Ovary (tissue), 3 donors: ENCODE measurements at regions not wholly inside any gene's neighbourhood (a gene's known extent, or its start where the extent isn't known, plus 50 kb on each side); places are given as distances from the start of the nearest gene placed in this dataset.

ENCODE experiments used
- EP300 ChIP-seq: sonication (generic); formaldehyde crosslinking; IDR thresholded peaks from one replicate; pipeline ENCODE4 v1.6.1; 2017; ENCODE audit warnings: antibody characterized with exemption
- POLR2A ChIP-seq: fragments of 450-650 bp; IDR thresholded peaks from one replicate; pipeline ENCODE4 v1.6.1; 2017; ENCODE audit warnings: antibody characterized with exemption, mild to moderate bottlenecking, moderate library complexity
- TF ChIP-seq, protein P1 (sequence below), 3 donors: fragments of 450-650 bp in 2 of 3; fragments of 200-600 bp in 1 of 3; IDR thresholded peaks; one replicate each; pipeline versions ENCODE4 v1.5.1 to v1.8.0; 2016 to 2022; ENCODE audit warnings: antibody characterized with exemption in 3 of 3, mild to moderate bottlenecking in 1 of 3
- donor health status: DM: no; HTN: no; CAD: no.

DNA sequence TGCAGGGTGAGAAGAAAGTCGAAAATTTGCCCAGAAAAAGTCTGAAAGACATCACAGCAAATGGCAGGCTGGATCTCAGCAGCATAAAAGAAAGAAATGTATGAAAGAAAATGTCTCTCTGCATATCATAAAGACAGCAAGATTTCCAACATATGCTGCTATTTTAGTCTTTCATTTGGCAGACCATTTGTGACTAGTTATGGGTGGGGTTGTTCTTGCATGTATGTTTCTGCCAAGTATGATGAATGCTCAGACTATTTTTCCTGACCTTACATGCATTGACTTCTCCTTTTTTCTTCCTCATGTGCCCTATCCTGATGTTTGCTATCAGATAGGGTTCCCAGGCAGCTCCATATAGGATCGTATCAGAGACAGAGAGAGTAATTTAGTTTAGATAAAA, 58.5 kb upstream of the PARD3B start:
- TF ChIP-seq EP300 (no peak), POLR2A (no peak)
- TF ChIP-seq, protein P1, sequence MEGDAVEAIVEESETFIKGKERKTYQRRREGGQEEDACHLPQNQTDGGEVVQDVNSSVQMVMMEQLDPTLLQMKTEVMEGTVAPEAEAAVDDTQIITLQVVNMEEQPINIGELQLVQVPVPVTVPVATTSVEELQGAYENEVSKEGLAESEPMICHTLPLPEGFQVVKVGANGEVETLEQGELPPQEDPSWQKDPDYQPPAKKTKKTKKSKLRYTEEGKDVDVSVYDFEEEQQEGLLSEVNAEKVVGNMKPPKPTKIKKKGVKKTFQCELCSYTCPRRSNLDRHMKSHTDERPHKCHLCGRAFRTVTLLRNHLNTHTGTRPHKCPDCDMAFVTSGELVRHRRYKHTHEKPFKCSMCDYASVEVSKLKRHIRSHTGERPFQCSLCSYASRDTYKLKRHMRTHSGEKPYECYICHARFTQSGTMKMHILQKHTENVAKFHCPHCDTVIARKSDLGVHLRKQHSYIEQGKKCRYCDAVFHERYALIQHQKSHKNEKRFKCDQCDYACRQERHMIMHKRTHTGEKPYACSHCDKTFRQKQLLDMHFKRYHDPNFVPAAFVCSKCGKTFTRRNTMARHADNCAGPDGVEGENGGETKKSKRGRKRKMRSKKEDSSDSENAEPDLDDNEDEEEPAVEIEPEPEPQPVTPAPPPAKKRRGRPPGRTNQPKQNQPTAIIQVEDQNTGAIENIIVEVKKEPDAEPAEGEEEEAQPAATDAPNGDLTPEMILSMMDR (IDR thresholded peaks at IDR 0.05) = no peak
